ENCODE measurements at regions not wholly inside any gene's neighbourhood (a gene's known extent, or its start where the extent isn't known, plus 50 kb on each side); places are given as distances from the start of the nearest gene placed in this dataset.
"Not testable (repeated sequence)": the region's sequence is repeated elsewhere in the genome, so short reads cannot be mapped to it uniquely, and the experiment has no call there.

DNA sequence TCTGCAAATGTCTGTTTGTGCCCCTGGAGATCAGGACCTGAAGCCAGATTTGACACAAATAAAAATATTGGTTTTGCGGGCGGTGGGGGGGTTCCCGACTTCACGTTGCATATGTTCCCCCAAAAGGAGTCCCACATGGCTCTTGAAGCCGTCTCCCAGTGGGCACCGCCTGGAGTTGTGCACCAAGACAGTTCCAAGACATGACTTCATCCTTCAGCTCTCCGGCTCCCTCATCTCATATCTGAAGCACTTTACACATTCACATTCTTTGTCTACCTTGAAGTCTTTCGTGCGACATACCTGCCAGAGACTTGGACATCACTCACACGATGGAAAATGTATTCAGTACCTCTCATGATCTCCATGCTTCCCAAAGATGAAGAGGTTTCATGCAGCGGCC lies 362.8 kb upstream of the FOXK1 start:
- DNase-seq (ENCODE audit: low spot score), result no peak

DNA sequence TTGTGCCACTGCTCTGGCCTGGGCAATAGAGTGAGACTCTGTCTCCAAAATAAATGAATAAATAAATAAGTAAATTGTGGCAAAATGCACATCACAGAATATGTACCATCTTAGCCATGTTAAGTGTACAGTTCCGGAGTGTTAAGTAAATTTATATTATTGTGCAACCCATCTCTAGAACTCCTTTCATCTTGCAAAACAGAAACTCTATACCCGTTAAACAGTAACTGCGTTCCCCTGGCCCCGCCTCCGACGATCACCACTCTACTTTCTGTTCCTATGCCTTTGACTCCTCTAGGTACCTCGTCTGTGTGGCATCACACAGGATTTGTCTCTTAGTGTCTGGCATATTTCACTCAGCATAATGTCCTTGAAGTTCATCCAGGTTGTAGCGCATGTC lies 356.4 kb upstream of the FOXK1 start:
- DNase-seq (ENCODE audit: low spot score), result no peak

DNA sequence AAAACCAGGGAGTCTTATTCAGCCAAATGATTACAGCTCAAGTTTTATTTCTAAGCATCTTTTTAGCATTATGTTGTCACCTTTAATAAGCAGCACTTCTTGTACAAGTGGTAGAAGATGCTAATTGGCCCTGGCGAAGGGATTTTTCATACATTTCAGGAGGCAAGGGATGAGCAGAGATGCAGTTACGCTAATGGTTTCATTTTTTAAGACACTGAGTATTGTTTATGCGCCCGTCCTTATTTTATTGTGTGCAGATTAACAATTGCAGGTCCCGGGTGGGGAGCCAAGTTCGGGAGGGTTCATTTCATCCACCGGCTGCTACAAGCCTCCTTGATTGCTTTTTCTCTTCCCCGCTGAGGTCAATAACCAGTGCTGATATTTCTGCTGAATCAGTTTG lies 350.4 kb upstream of the FOXK1 start:
- no peak for DNase-seq (ENCODE audit: low spot score)

DNA sequence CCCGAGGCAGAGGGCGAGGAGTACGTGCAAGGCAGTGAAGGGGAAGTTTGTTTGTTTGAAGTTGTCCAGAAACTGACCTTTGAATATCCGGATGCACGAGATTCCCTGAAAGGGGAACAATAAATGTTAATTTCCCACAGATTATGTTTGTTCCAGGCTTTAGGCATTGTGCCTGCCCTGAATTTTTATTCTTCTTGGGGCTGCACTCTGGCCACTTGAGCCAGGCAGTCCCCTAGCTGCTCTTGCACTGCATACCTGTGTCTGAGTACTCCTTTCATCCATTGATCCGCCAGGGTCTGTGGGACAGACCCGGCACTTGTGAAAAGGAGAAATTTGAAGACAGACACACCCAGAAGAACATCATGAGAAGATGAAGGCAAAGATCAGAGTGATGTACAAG lies 343.5 kb upstream of the FOXK1 start:
- DNase-seq (ENCODE audit: low spot score), result no peak

DNA sequence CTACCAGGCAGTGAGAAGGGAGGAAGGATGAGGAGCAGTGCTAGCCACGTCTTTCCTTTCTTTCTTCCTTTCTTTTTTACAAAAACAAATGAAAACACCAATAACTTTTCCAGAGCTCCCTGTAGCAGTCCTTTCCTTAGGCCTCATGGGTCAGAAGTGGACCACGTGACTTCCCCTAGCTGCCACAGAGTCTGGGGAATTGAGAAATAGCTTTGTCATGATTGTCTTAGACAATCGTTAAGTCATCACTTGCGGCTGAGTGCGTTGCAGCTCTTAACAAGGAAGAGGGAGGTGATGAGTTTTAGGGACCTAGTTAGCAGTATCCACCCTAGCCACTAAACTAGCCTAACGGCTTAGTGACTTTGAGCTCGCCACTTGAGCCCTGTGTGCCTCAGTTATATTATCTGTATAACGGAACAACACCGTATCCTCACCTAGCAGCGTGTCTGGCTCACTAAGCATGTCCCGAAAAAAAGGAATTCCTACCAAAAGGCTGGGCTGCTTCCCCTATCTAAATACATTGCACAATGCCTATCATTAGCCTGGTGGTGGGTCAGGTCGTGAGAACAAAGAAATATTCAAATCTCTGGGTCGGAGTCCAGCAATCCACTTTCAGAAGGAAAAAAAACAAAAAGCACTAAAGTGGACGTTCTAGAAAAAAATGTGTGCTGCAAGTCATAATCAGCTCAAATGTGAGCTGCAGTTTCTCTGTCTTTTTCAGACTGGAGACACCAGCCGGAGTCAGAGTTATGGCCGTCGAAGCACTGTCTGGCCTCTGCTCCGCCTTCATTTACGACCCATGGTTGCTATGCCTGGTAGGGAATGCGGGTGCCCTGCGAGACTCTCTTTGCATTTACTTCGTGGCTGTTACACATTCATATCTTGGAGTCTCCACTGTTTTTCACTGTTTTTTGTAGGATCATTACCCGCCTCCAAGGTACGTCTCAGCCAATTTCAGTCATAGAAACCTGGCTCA lies 338.5 kb upstream of the FOXK1 start:
- no peak for DNase-seq (ENCODE audit: low spot score)

DNA sequence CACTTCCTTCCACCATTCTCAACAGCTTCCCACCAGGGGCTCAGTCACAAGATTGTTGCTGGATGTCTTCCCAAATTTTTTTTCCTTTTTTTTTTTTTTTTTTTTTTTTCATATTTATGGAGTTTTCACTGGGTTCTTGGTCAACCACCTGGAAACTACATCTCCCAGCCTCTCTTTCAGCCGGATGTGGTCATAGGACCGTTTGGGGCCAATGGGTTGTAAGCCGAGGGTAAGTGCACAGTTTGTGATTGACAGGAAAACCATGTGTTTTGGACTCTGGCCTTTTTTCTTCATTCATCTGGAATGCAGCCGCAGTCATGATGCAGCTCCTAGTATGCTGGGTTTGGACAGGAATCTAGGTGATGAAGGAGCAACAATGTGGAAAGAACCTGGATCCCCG lies 337.1 kb upstream of the FOXK1 start:
- no peak for DNase-seq (ENCODE audit: low spot score)

DNA sequence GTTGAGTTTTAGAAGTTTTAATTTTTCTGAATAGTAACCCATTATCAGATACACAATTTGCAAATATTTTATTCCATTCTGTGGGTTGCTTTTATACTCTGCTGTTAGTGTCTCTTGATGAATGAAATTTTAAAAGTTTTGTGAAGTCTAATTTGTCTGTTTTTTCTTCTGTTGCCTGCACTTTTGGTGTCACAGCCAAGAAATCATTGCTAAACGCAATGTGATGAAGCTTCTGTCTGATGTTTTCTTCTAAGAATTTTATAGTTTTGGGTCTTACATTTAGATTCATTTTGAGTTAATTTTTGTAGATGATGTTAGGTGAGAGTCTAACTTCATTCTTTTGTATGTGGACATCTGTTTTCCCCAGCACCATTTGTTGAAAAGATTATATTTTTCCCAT lies 330.0 kb upstream of the FOXK1 start:
- no peak for DNase-seq (ENCODE audit: low spot score)

DNA sequence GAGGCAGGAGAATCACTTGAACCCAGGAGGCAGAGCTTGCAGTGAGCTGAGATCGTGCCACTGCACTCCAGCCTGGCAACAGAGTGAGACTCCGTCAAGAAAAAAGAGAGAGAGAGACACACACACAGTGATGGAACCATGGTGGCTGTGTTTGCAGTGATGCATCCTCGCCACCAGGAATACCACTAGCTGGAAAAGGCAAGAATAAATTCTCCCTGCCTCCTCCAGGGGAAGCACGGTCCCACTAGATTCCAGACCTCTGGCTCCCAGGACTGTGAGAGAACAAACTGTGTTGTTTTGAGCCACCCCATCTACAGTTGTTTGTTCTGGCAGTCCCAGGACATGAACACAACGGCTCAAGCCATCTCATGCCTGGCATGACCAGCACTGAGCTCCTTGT lies 320.3 kb upstream of the FOXK1 start:
- DNase-seq (ENCODE audit: low spot score), result no peak

DNA sequence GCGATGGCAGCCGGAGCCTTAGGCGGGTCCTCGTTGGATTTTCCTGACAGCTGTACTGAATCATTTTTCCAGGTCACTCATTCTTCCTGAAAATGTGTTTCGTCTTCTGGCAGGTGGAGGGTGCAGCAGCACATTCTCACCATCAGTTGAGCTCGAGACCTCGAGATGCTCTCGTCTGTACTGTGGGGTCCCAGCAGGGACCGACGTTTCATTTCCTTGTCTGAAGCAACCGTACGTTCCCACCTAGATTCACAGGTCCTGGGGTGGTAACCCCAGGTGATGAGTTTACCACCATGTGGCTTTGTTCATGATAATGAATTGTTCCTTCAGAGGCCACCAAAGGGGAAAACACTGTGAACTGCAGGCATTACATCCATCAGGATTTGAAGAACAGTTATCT lies 298.5 kb upstream of the FOXK1 start:
- no peak for DNase-seq (ENCODE audit: low spot score)

DNA sequence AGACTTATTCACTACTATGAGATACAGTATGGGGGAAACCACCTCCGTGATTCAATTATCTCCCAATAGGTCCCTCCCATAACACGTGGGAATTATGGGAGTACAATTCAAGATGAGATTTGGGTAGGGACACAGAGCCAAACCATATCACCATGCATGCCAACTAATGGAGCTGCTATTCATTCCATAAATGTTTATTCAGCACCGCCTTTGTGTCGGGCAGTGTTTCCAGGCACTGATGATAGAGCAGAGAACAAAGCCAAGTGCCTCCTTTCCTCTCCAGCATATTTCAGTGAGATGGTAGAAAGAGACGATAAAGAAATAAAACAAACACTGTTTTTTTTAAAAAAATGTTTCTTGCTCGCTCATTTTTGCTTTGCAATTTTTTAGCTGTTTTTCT lies 295.9 kb upstream of the FOXK1 start:
- no peak for DNase-seq (ENCODE audit: low spot score)

DNA sequence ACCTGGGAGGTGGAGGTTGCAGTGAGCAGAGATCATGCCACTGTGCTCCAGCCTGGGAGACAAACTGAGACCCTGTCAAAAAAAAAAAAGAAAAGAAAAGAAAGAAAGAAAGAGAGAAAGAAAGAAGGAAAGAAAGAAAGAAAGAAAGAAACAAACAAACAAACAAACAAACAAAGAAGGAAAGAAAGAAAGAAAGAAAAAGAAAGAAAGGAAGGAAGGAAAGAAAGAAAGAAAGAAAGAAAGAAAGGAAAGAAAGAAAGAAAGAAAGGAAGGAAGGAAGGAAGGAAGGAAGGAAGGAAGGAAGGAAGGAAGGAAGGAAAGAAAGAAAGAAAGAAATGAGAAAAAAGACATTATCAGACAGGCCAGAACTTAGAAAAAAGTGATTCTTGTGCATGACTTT lies 291.0 kb upstream of the FOXK1 start:
- not testable (repeated sequence) for DNase-seq (ENCODE audit: low spot score)

DNA sequence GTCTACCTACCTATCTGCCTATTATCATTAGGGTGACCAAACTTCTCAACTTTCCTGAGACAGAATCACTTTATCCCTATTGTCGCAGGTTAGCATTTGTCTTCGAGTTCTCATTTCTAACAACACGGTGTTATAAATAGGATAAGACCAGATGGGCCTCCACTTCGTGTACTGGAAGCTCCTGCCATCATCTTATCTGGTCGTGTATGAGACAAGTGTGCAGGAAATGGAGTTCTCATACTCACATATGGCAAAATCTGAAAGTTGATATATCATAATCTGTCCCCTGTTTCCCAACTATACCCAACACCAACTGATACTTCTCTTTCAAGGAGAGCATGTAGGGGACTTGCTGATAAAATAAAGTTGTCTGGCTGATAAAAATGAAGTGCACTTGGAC lies 287.4 kb upstream of the FOXK1 start:
- no peak for DNase-seq (ENCODE audit: low spot score)

DNA sequence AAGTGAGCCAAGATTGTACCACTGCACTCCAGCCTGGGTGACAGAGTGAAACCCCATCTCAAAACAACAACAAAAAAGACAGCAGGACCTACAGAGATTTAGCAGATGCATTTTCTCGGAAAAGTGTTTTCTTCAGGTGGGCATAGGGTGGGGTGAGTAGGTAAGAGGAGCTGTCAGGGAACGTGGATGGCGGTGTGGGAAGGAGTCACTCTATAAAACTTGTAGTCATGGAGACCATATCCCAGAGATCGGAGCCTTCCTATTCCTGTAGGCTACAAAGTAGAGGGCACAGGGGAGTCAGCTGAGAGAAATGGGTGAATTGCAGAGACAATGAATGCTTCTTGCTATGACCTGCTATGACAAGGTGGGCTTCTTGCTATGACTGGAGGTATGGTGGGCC lies 283.0 kb upstream of the FOXK1 start:
- DNase-seq (ENCODE audit: low spot score), result no peak

DNA sequence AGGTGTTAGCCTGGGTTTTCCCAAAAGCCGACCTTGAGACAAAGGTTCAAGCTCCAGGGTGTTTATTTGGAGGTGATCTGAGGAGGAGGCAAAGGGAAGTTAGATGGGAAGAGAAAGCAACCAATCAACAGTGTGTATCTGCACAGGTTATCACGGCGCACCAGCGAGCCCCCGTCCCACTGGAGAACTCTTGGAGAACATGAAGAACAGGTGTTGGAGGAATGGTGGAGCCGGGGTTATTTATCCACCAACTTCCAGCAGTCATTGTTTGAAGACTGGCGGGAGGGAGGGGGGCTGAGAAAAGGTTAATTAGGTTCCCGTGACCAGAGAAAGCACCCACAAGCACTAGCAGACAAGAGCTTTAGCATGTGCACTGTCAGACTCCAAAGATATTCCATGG lies 282.5 kb upstream of the FOXK1 start:
- no peak for DNase-seq (ENCODE audit: low spot score)

DNA sequence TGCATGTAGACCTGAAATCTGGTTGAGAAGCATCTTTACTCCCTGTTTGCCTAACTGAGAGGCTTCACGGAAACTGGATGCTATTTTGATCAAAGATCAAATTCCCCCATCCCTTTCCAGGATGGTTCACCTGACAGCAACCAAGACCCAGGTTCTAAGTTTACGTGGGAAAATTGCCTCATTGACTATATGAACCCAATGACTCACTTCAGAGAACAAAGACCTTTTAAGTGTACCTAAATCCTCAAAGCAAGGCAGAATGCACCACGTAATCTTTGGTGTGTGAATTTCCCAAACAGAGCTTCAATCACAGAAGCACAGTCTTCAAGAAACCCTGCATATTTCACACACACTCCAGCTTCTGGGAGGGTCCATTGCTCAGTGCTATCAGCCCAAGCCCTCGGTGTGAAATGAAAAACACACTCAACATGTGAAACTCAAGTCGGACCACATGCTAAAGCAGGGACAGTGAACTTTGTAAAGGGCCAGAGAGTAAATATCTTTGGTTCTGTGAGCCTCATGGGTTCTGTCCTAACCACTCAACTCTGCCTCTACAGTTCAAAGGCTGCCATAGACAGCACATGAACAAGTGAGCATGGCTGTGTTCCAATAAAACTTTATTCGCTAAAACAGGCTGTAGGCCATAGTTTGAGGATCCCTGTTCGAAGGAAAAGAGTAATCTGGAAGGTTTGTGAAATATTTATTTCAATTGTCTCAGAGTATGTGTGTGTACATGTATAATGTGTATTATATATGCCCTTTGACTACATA lies 275.6 kb upstream of the FOXK1 start:
- no peak for DNase-seq (ENCODE audit: low spot score)

DNA sequence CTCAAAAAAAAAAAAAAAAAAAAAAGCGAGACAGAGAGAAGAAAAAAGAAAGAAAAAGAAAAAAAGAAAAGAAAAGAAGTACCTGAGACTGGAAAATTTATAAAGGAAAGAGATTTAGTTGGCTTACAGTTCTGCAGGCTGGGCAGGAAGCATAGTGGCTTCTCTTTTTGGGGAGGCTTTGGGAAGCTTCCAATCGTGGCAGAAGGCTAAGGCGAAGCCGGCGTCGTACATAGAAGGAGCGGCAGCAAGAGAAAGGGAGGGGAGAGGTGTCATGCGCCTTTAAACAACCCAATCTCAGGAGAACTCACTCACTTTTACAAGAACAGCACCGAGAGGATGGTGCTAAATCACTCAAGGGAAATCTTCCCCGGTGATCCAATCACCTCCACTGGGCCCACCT lies 272.1 kb upstream of the FOXK1 start:
- DNase-seq (ENCODE audit: low spot score), result no peak

DNA sequence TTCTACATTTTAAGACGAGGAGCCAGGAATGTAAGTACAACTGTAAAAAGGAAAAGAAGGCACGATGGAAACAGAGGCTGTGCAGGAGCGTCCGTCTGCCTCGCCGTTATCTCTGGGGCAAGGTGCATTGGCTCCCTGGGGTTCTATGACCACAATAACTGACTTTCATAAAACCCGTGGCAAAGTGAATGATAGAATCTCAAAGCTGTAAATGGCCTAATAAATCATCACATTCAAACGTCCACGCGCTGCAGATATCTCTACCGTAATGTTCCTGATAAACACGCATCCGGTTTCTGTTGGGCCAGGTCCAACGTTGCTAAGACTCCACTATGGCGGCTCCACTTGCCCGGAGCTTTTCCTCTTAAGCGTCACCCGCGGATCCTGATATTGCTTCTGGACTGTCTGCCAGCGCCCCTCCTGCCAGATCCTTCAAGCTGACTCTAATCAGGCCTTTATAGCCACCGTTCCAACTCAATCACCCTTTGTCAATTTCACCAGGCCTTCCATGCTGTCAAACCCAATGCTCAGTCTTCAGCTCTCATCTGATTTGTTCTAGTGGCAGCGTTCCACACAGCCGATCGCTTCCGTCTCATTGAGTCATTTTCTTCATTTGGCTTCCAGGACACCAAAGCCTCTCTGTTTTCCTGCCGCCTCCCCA lies 265.6 kb upstream of the FOXK1 start:
- peak; percentile 17 for DNase-seq (ENCODE audit: low spot score)

DNA sequence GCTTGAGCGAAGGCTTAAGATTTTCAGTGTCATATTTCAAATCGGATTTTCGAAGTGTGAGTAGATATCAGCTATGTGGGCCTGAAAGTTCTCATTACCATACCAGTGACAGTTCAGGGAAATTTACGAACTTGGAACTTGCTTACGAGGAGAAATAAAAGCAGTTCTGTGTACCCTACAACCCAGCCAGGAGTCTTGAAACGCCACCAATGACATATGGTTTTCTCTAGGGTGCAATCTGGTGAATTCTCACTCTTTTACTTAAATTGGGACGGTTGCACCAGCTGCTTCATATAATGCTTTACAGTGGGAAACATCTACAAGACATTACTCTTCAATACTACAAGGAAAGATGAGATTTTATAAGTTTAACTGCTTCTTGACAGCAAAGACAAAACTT lies 253.6 kb upstream of the FOXK1 start:
- DNase-seq (ENCODE audit: low spot score), result no peak

DNA sequence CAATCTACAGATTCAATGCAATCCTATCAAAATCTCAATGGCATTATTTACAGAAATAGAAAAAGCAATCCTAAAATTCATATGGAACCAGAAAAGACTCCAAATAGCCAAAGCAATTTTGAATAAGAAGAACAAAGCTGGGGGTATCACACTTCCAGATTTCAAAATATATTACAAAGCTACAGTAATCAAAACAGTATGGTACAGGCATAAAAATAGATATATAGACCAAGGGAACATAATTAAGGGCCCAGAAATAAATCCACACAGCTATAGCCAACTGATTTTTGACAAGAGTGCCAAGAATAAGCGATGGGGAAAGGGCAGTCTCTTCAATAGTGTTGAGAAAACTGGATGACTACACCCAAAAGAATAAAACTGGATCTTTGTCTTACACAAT lies 251.9 kb upstream of the FOXK1 start:
- DNase-seq (ENCODE audit: low spot score), result no peak

DNA sequence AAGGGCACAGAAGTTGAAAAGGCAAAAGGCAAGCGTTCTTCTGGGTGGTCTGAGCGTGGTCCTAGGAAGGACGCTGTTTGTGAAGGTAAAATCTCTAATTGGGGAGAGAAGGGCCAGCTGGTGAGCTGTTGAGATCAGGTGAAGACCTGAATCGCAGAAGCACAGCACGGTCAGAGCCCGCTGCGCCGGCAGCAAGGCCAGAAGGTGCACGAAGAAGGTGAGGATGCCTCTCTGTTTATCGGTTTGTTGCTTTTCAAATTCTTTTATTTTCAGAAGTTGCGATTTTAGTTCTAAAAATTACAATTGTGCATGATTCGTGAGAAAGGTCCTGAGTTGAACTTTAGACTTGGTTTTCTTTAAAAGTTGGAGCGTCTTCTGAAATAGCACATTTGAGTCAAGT lies 247.8 kb upstream of the FOXK1 start:
- DNase-seq (ENCODE audit: low spot score), result no peak

DNA sequence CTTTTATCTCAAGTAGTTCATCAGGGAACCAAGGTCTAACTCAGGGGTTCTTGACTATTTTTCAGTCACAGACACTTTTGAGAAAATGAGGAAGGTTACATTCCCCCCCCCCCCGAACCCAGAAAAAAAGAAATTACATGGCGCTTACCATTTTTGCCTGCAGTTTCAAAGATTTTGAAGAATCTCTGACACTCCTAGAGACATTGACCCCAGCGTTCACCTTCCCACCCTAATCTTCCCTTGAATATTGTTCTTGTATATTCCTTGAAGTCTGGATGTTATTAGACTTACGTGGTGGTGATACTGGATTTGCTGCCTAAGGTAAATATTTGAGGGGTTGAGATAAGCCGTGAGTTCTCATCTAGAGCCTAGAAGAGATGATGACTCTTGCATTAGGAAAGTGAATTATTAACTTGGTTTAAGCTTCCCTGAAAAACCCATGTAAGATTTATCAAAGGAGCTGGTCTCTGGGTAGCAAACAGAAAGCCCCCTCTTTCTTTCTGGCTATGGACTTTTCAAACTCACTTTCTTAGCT lies 245.7 kb upstream of the FOXK1 start:
- DNase-seq (ENCODE audit: low spot score), result no peak

DNA sequence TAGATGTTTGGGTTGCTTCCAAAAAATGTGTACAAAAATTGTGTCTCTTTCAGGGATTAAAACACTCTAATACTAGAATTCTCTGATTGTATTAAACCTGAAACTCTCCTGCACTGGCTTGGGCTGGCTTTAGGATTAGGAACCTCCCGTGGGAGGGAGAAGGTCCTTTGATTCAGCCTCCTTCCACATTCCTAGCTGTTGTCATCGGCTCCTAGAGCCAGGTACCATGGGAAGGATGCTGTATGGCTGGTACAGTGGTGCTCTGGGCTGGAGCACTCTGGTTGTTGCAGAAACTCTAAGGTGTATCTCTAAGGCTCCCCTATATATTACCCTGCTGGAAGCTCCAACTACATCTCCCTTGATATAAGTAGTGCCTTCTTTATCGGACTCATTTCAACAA lies 245.2 kb upstream of the FOXK1 start:
- no peak for DNase-seq (ENCODE audit: low spot score)

Data from mucosa of gallbladder (tissue), 1 donor.